CD14-positive monocyte (primary cell): ENCODE measurements at regions not wholly inside any gene's neighbourhood (a gene's known extent, or its start where the extent isn't known, plus 50 kb on each side); places are given as distances from the start of the nearest gene placed in this dataset.
A peak's percentile ranks its signal among the peaks of the same experiment; 100 is the strongest.

Experiments used
- DNase-seq, 3 donors: peaks; one replicate each; pipeline ENCODE4 v3.0.0-alpha.2; 2011 to 2022
- H2AFZ ChIP-seq: 2 replicates; pipeline ENCODE4 v1.6.0; 2012; ENCODE audit warnings: mild to moderate bottlenecking, low read depth, low read length, inconsistent platforms; ENCODE audit not compliant: insufficient read depth, poor library complexity, severe bottlenecking
- H3K27ac ChIP-seq, 2 donors: 1 replicate in 1 of 2; 2 replicates in 1 of 2; pipeline ENCODE4 v1.5.1; 2012 to 2013; ENCODE audit warnings: low read length in 2 of 2, control low read depth in 1 of 2, inconsistent platforms in 1 of 2, low read depth in 1 of 2, mild to moderate bottlenecking in 1 of 2
- H3K27me3 ChIP-seq, 2 donors: one replicate each; pipeline versions ENCODE4 v1.6.0 to v1.6.1; 2011 to 2013; ENCODE audit warnings: low read length in 2 of 2; ENCODE audit not compliant: control insufficient read depth in 2 of 2, insufficient read depth in 2 of 2
- H3K36me3 ChIP-seq, 2 donors: replicated peaks in 1 of 2; 1 replicate in 1 of 2; 2 replicates in 1 of 2; pipeline versions ENCODE4 v1.5.1 to v1.6.1; 2012 to 2013; ENCODE audit warnings: low read length in 2 of 2, control low read depth in 1 of 2, inconsistent platforms in 1 of 2, mild to moderate bottlenecking in 1 of 2; ENCODE audit not compliant: insufficient read depth in 2 of 2, control insufficient read depth in 1 of 2
- H3K4me1 ChIP-seq, 2 donors: 1 replicate in 1 of 2; 2 replicates in 1 of 2; pipeline versions ENCODE4 v1.5.1 to v1.6.1; 2012 to 2013; ENCODE audit warnings: low read length in 2 of 2, control low read depth in 1 of 2, inconsistent platforms in 1 of 2, mild to moderate bottlenecking in 1 of 2, moderate library complexity in 1 of 2; ENCODE audit not compliant: insufficient read depth in 2 of 2, control insufficient read depth in 1 of 2
- H3K4me2 ChIP-seq: replicated peaks from 2 replicates; pipeline ENCODE3; 2012; ENCODE audit warnings: low read length, moderate library complexity, mild to moderate bottlenecking; ENCODE audit not compliant: poor library complexity, severe bottlenecking; ENCODE audit errors: extremely low read depth
- H3K4me3 ChIP-seq, 3 experiments: fragments of 200-600 bp in 1 of 3; sonication (generic) in 1 of 3; replicated peaks in 1 of 3; 1 replicate in 2 of 3; 2 replicates in 1 of 3; pipeline ENCODE4 v1.5.1; 2011 to 2013; ENCODE audit warnings: low read length in 3 of 3, mild to moderate bottlenecking in 3 of 3, control low read depth in 2 of 3, low read depth in 2 of 3, inconsistent platforms in 1 of 3, moderate library complexity in 1 of 3
- H3K79me2 ChIP-seq: 2 replicates; pipeline ENCODE4 v1.6.0; 2012; ENCODE audit warnings: mild to moderate bottlenecking, control low read depth, inconsistent platforms, low read length, moderate library complexity; ENCODE audit not compliant: insufficient read depth
- H3K9ac ChIP-seq: 2 replicates; pipeline ENCODE4 v1.6.0; 2017; ENCODE audit warnings: low read length, mild to moderate bottlenecking; ENCODE audit not compliant: insufficient read depth, poor library complexity, severe bottlenecking
- H3K9me3 ChIP-seq, 2 donors: replicated peaks in 1 of 2; 1 replicate in 1 of 2; 2 replicates in 1 of 2; pipeline versions ENCODE4 v1.5.1 to v1.6.1; 2012 to 2013; ENCODE audit warnings: low read length in 2 of 2, control low read depth in 1 of 2; ENCODE audit not compliant: control insufficient read depth in 1 of 2, insufficient read depth in 1 of 2
- H4K20me1 ChIP-seq: 2 replicates; pipeline ENCODE4 v1.6.0; 2012; ENCODE audit warnings: mild to moderate bottlenecking, low read length, control low read depth, moderate library complexity; ENCODE audit not compliant: insufficient read depth
- H3K27ac Mint-ChIP-seq, 7 donors: one replicate each; pipeline ENCODE4 v1.8.0; 2020; ENCODE audit warnings: mild to moderate bottlenecking in 7 of 7, mixed read lengths in 7 of 7, moderate library complexity in 6 of 7, inconsistent platforms in 2 of 7
- H3K27me3 Mint-ChIP-seq, 3 donors: one replicate each; pipeline ENCODE4 v1.8.0; 2021 to 2022; ENCODE audit warnings: low read depth in 3 of 3, mild to moderate bottlenecking in 3 of 3, mixed read lengths in 3 of 3, moderate library complexity in 3 of 3, inconsistent platforms in 1 of 3
- H3K36me3 Mint-ChIP-seq, 2 donors: one replicate each; pipeline ENCODE4 v1.8.0; 2020; ENCODE audit warnings: mixed read lengths in 2 of 2, inconsistent platforms in 1 of 2, mild to moderate bottlenecking in 1 of 2
- H3K4me1 Mint-ChIP-seq: one replicate; pipeline ENCODE4 v1.8.0; 2020; ENCODE audit warnings: mild to moderate bottlenecking, mixed read lengths
- H3K4me3 Mint-ChIP-seq, 2 donors: one replicate each; pipeline ENCODE4 v1.8.0; 2020; ENCODE audit warnings: mild to moderate bottlenecking in 2 of 2, mixed read lengths in 2 of 2, moderate library complexity in 1 of 2
- H3K9me3 Mint-ChIP-seq, 7 donors: one replicate each; pipeline ENCODE4 v1.8.0; 2020 to 2022; ENCODE audit warnings: mixed read lengths in 7 of 7, mild to moderate bottlenecking in 6 of 7, moderate library complexity in 6 of 7, inconsistent platforms in 2 of 7
- WGBS: methylation state at CpG from one replicate; pipeline ENCODE4 v1.1.5; 2013; ENCODE audit warnings: missing lambda C conversion rate; ENCODE audit not compliant: insufficient coverage; 5-methylcytosine and 5-hydroxymethylcytosine counted together
- intact Hi-C, 2 donors: fragments of 100-400 bp; cut with micrococcal nuclease; formaldehyde crosslinking; loops; one replicate each; pipeline versions ENCODE4 v1.15.0 to v1.15.1; 2023
- TF ChIP-seq, protein P1 (sequence below): fragments of 200-600 bp; IDR thresholded peaks from one replicate; pipeline ENCODE4 v1.8.0; 2022; ENCODE audit warnings: antibody characterized with exemption, mild to moderate bottlenecking

DNA sequence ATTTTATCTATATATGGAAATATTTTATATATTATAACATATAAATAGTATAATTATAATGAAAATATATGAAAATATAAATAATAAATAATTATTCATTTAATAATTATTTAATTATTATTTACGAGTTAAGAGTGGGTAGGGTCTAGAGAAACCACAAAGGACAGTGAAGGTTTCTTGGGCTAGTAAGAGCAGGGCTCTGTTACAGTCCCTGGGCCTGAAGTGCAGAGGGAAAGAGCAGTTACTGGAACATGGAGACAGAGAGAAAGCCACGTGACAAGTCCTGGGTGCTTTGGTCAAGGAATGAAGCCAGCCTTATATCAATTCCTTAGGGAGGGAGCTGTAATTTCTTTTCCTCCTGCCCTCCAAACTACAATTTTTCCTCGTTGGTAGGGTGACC, 117.2 kb upstream of the OLIG2 start:
- H3K36me3 ChIP-seq = no peaks in the 10 kb centered on the region
- no peaks in the 10 kb centered on the region for H3K9me3 ChIP-seq
- no peaks in the 10 kb centered on the region for H3K79me2 ChIP-seq
- peaks cover 0 to 3% of the 10 kb centered on the region in 2 donors for H3K27me3 ChIP-seq
- Mint-ChIP-seq H3K9me3 (peaks cover 0 to 4% (median 2%) of the 10 kb centered on the region in 7 donors), H3K27me3 (peaks cover 0 to 16% (median 14%) of the 10 kb centered on the region in 3 donors), H3K27ac (peak overlapping the region in 1 of 7 donors; percentile 75), H3K36me3 (no peaks in the 10 kb centered on the region), H3K4me3 (no peak overlapping the region), H3K4me1 (no peaks in the 10 kb centered on the region)
- no peak overlapping the region for H3K9ac ChIP-seq
- intact Hi-C loops = no loop called here
- 80% methylated on average over 1 of the region's 3 CpGs for WGBS
- no peak overlapping the region for H2AFZ ChIP-seq
- no peak overlapping the region for H3K4me3 ChIP-seq
- no peak overlapping the region for H3K4me2 ChIP-seq
- no peaks in the 10 kb centered on the region for H4K20me1 ChIP-seq
- TF ChIP-seq, protein P1, sequence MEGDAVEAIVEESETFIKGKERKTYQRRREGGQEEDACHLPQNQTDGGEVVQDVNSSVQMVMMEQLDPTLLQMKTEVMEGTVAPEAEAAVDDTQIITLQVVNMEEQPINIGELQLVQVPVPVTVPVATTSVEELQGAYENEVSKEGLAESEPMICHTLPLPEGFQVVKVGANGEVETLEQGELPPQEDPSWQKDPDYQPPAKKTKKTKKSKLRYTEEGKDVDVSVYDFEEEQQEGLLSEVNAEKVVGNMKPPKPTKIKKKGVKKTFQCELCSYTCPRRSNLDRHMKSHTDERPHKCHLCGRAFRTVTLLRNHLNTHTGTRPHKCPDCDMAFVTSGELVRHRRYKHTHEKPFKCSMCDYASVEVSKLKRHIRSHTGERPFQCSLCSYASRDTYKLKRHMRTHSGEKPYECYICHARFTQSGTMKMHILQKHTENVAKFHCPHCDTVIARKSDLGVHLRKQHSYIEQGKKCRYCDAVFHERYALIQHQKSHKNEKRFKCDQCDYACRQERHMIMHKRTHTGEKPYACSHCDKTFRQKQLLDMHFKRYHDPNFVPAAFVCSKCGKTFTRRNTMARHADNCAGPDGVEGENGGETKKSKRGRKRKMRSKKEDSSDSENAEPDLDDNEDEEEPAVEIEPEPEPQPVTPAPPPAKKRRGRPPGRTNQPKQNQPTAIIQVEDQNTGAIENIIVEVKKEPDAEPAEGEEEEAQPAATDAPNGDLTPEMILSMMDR = no peak
- no peak for DNase-seq
- no peak overlapping the region for H3K27ac ChIP-seq
- no peaks in the 10 kb centered on the region for H3K4me1 ChIP-seq

DNA sequence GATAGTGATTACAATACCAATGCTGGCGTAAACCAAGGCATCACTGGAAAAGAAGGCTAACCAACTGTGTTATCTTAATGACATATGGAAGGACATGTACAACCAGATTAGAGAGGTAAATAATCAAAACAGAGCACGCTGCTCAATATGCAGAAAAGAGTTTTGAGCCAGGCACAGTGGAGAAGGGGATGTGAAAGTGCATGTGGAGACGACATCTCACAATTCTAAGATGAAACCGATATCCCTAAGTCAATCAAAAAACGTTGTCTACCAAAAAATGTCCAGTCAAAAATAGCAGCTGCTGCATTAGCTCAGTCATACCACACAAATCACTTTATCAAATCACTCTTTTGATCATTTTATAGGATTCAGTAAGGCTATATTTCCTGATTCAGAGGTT, 116.3 kb upstream of the OLIG2 start:
- no peak overlapping the region for H3K4me3 ChIP-seq
- peak overlapping the region in 1 of 2 donors; percentile 58 for H3K4me3 Mint-ChIP-seq
- peaks cover 0 to 16% (median 12%) of the 10 kb centered on the region in 3 donors for H3K27me3 Mint-ChIP-seq
- H3K36me3 Mint-ChIP-seq = no peaks in the 10 kb centered on the region
- no peaks in the 10 kb centered on the region for H3K4me1 ChIP-seq
- H3K79me2 ChIP-seq = no peaks in the 10 kb centered on the region
- no peak overlapping the region for H3K27ac Mint-ChIP-seq
- H3K4me1 Mint-ChIP-seq = no peaks in the 10 kb centered on the region
- no peak for DNase-seq
- intact Hi-C loops = no loop called here
- H3K27ac ChIP-seq = no peak overlapping the region
- H3K9me3 ChIP-seq = no peaks in the 10 kb centered on the region
- WGBS = no CpG with 5 or more reads among the region's 5 CpGs
- TF ChIP-seq, protein P1 = no peak
- no peaks in the 10 kb centered on the region for H4K20me1 ChIP-seq
- H3K9ac ChIP-seq = no peak overlapping the region
- no peaks in the 10 kb centered on the region for H3K36me3 ChIP-seq
- H3K9me3 Mint-ChIP-seq = peaks cover 0 to 7% (median 0%) of the 10 kb centered on the region in 7 donors
- H3K27me3 ChIP-seq = peaks cover 0 to 7% of the 10 kb centered on the region in 2 donors
- no peak overlapping the region for H3K4me2 ChIP-seq
- peak overlapping the region; percentile 37 for H2AFZ ChIP-seq
